ENCODE measurements at regions not wholly inside any gene's neighbourhood (a gene's known extent, or its start where the extent isn't known, plus 50 kb on each side); places are given as distances from the start of the nearest gene placed in this dataset.

- no peak for FAIRE-seq
- no peaks in the 10 kb centered on the region for H3K36me3 ChIP-seq (ENCODE audit: control insufficient read depth in 2 of 2, insufficient read depth in 2 of 2, low read length in 1 of 2)
- no peak for DNase-seq (ENCODE audit: low read depth, low spot score)
- TF ChIP-seq KLF5 (IDR thresholded peaks at IDR 0.05; ENCODE audit: partially characterized antibody) (no peak), LARP7 (IDR thresholded peaks at IDR 0.05) (no peak), ASH2L (IDR thresholded peaks at IDR 0.05; ENCODE audit: borderline replicate concordance, low read depth) (no peak), RAD51 (IDR thresholded peaks at IDR 0.05) (no peak), JUND (IDR thresholded peaks at IDR 0.05; ENCODE audit: low read depth, low read length) (no peak), CBFB (IDR thresholded peaks at IDR 0.05; ENCODE audit: low read depth) (no peak), PML (IDR thresholded peaks at IDR 0.05; ENCODE audit: low read length) (no peak), IKZF1 (conservative IDR thresholded peaks at IDR 0.05) (no peak)
- TF ChIP-seq, protein P1, sequence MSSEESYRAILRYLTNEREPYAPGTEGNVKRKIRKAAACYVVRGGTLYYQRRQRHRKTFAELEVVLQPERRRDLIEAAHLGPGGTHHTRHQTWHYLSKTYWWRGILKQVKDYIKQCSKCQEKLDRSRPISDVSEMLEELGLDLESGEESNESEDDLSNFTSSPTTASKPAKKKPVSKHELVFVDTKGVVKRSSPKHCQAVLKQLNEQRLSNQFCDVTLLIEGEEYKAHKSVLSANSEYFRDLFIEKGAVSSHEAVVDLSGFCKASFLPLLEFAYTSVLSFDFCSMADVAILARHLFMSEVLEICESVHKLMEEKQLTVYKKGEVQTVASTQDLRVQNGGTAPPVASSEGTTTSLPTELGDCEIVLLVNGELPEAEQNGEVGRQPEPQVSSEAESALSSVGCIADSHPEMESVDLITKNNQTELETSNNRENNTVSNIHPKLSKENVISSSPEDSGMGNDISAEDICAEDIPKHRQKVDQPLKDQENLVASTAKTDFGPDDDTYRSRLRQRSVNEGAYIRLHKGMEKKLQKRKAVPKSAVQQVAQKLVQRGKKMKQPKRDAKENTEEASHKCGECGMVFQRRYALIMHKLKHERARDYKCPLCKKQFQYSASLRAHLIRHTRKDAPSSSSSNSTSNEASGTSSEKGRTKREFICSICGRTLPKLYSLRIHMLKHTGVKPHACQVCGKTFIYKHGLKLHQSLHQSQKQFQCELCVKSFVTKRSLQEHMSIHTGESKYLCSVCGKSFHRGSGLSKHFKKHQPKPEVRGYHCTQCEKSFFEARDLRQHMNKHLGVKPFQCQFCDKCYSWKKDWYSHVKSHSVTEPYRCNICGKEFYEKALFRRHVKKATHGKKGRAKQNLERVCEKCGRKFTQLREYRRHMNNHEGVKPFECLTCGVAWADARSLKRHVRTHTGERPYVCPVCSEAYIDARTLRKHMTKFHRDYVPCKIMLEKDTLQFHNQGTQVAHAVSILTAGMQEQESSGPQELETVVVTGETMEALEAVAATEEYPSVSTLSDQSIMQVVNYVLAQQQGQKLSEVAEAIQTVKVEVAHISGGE (CRISPR knock-in tag; IDR thresholded peaks at IDR 0.05): no peak
- TF ChIP-seq, protein P2, sequence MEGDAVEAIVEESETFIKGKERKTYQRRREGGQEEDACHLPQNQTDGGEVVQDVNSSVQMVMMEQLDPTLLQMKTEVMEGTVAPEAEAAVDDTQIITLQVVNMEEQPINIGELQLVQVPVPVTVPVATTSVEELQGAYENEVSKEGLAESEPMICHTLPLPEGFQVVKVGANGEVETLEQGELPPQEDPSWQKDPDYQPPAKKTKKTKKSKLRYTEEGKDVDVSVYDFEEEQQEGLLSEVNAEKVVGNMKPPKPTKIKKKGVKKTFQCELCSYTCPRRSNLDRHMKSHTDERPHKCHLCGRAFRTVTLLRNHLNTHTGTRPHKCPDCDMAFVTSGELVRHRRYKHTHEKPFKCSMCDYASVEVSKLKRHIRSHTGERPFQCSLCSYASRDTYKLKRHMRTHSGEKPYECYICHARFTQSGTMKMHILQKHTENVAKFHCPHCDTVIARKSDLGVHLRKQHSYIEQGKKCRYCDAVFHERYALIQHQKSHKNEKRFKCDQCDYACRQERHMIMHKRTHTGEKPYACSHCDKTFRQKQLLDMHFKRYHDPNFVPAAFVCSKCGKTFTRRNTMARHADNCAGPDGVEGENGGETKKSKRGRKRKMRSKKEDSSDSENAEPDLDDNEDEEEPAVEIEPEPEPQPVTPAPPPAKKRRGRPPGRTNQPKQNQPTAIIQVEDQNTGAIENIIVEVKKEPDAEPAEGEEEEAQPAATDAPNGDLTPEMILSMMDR (IDR thresholded peaks at IDR 0.05 in 2 of 3, conservative IDR thresholded peaks at IDR 0.05 in 1 of 3; ENCODE audit: control insufficient read depth in 2 of 3, extremely low read depth in 1 of 3, insufficient read depth in 1 of 3, low read depth in 3 of 3, low read length in 3 of 3): no peak
- BruUV-seq (replicated peaks): no TSS peak
- no peak overlapping the region for H3K4me2 ChIP-seq (ENCODE audit: control insufficient read depth, insufficient read depth)
- intact Hi-C loops (cut with micrococcal nuclease; ENCODE audit: unreplicated experiment) (no loop called here), in situ Hi-C loops (cut with MboI) (no loop called here)
- no peak overlapping the region for H3K4me3 ChIP-seq
- H3K27ac ChIP-seq (ENCODE audit: control insufficient read depth, insufficient read depth): no peak overlapping the region
- SMC1A ChIA-PET (ENCODE audit: uncharacterized antibody, unreplicated experiment): interaction anchor here (1.2 kb wide), 1 partner anchor 11 kb away, joined by 3 read pairs; no protein-coding TSS in a partner anchor
- H2AFZ ChIP-seq (ENCODE audit: control insufficient read depth, low read depth, low read length): no peak overlapping the region
- no peaks in the 10 kb centered on the region for H3K4me1 ChIP-seq (ENCODE audit: control insufficient read depth, insufficient read depth, low read length)
- no peaks in the 10 kb centered on the region for H3K27me3 ChIP-seq (replicated peaks in 1 of 2; ENCODE audit: control insufficient read depth in 2 of 2, insufficient read depth in 2 of 2, low read length in 1 of 2)
- WGBS (ENCODE audit: insufficient coverage, insufficient replicate concordance, low lambda C conversion rate, missing lambda C conversion rate): 0% methylated on average over 1 of the region's 1 CpG
- ATAC-seq: no peak
- CTCF ChIA-PET: no interaction called here
- no peaks in the 10 kb centered on the region for H3K9me3 ChIP-seq (replicated peaks; ENCODE audit: control insufficient read depth, insufficient read depth, low read length)
- POLR2A ChIA-PET: no interaction called here
- RAD21 ChIA-PET (ENCODE audit: unreplicated experiment): no interaction called here
- H4K20me1 ChIP-seq (ENCODE audit: control insufficient read depth, insufficient read depth): no peaks in the 10 kb centered on the region
- H3K9ac ChIP-seq (ENCODE audit: control insufficient read depth, insufficient read depth, low read length): no peak overlapping the region
- H3K79me2 ChIP-seq (ENCODE audit: control insufficient read depth, insufficient read depth, low read length): no peaks in the 10 kb centered on the region
These were observed 325.3 kb upstream of the GRAMD2B start for GRCh38 chr5:126097876-126098275.

Data from GM12878 (cell line).